Dedifferentiated amniotic fluid mesenchymal stem cell (primary cell): ENCODE measurements at regions not wholly inside any gene's neighbourhood (a gene's known extent, or its start where the extent isn't known, plus 50 kb on each side); places are given as distances from the start of the nearest gene placed in this dataset.

Experiments
- DNase-seq: peaks from one replicate; pipeline ENCODE4 v3.0.0-alpha.2; 2016; ENCODE audit errors: extremely low spot score

DNA sequence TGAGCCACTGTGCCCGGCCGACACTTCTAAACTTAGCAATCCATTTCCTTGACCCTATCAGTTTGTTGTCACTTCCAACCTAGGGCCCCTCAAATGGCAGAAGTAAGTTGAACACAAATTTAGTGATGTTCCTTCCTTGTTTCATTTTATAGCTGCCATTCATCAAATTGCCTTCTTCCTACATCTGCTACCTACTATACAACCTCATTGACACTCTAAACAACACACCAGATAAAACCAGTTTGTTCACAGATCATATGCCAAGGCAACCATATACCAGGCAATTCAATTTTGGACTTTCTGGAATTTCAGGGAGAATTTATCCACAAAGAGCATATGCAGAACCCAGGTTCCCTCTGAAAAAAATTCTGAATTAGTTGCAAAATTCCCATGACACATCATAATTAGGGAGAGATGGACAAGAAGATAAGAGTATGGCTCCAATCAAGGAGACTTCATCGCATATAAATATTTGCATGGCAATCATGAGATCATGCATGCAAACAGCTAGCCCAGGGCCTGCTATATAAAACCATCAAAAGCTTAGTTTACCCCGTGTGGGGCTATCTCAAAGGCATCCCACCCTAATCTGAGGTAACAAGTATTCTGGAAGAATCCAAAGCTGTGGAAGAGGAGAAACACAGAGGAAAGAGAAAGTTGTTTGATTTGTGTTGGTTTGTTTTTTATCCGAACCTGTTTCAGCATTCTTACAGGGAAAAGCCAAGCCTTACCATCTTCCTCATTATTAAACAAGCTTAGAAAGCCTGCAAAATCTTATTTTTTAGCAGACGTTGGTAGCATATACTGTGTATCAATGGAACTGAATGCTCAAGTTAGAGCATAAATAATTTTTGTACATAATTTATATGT is 132.8 kb upstream of the TNFAIP3 start:
- DNase-seq = no peak

DNA sequence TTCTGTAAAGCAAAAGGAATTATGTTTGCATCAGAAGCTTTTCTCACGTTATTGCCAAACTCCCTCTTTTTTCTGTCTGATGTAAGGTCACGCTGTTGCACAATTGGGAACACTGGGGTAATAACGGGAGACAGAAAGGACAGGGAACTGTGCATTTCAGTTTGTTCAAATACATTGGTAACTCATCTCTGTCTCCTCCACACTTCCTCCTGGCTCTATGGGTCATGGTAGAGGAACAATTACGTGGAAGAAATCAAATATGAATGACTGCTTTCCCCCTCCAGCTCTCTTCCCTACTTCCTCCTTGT is 132.2 kb upstream of the TNFAIP3 start:
- no peak for DNase-seq

DNA sequence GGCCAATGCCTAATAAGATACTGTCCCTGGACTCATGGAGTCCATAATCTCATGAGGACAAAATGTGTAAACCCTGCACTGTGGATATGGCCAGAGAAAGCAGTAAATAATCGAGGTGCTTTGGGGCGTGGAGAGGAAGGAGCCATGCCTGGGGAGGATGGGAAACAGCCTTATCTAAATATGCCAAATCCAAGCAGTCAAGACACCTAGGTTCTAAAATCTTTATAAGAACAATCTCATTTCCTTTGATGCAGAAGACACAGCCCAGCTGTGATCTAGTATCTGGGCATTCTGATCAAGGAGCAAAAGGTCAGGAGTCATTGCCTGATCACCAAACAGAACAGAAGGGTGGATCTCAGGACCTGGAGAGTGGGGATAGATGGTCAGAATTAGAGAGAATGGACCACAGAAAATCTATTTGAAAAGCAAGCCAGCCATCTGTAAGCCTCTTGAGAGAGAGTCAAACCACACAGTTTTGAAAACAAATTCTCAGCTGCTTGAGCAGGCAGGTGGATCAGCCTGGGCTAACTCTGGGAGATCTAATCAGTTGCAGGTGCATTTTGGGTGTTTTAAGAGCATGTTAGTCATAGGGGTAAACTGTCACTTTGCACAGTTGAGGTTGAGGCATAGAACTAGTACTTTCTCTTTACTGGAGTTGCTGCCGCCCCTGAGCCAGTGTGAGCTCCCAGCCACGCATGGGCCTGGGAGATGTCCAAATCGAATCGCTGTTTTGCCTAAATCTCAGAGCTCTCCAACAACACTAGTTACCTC is 130.8 kb upstream of the TNFAIP3 start:
- no peak for DNase-seq

GRCh38 chr6:137736911-137737310 is 130.1 kb upstream of the TNFAIP3 start:
- no peak for DNase-seq

DNA sequence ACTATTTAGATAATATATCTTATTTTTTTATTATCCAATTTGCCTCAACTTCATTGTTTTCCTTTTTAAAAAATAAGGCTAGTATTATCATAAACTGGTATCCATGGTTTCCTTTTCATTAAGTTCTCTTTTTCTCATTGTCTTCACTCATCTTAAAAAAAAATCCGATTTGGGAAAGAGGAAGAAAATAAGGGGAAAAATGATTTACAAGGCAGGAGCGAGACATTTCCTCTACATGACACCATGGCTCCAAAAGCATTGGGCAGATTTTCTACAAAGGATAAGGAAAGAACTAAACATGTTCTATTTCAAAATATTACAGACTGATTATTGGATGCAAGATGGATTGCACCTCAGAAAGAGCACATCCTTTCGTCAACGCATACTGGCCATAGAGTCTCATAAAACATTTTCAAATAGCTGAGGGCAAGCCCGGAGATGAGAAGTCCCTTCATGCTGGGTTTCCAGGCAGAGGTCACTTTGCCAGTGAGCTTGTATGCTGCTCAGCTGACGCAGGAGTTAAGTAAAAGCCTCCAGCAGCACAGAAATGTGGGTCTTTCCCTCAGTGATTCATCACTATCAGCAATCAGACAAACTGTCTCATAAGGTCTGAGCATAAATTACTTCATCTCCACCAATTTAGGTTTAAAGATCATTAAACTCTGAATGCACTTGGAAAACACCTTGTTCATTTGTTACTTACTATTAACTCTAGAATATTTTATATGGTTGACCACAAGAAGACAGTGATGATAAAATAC is 129.0 kb upstream of the TNFAIP3 start:
- no peak for DNase-seq

GRCh38 chr6:137738931-137739504 is 128.0 kb upstream of the TNFAIP3 start:
- DNase-seq = no peak

DNA sequence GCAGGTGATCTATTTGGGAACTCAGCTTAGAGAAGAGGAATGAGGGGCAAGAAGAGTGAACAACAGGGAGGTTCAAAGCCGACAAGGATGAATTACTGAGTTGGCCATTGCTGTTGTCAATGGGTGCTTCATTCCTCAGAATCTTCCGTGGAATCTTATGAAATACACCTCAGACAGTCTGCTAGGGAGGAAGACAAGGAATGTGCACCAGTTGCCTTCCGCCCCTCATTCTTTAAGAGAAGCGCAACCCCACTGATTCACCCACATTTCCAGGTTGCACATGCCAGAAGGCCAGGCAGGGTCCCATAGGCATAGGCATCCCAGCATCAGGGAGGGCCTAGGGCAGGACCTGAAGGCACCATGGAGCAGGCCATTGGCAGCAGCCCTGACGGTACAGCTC is 127.5 kb upstream of the TNFAIP3 start:
- no peak for DNase-seq

GRCh38 chr6:137740091-137740755 is 126.8 kb upstream of the TNFAIP3 start:
- no peak for DNase-seq

DNA sequence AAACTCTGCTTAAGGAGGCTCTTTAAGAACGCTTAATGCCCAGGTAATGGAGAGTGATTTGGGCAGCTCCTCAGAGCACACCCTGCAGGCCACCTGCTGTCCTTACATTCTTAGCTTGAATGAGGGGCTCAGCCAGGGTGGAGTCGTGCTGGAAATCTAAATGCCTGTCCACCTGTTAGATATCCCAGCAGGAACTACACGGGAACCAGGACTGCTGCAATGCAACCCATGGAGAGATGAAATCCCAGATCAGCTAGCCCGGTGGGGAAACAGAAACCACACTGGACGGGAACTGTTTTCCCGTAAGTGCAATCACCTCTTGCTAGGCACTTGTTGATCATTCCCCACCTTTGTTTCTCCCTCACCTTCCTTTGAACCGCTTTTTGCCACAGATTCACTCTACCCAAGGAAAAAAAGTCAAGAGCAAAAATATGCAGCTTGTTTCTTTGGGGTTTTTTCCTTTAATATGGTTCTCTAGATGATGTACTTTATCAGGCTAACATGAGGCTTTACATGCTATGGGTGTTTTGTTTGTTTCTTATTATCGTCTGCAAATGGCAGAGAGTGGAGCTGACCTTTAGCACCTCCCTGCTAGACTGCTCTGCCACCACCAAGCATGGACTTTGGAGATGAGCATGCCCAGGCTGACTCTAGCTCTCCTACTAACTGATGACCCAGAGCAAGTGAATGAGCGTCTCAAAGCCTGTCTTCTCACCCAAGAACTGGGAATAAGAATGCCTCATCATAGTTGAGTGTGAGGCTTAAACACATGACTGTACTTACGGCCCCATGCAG is 125.9 kb upstream of the TNFAIP3 start:
- no peak for DNase-seq

DNA sequence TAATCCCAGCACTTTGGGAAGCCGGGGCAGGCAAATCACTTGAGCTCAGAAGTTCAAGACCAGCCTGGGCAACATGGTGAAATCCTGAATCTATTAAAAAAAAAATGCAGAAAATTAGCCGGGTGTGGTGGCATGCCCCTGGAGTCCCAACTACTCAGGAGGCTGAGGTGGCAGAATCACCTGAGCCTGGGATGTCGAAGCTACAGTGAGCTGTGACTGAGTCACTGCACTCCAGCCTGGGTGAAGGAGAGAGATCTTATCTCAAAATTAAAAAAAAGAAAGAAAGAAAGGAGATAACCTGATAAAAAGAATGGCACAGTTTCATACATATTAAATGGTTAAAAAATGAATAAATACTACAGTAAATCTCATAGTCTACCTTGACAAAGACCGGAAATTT is 123.6 kb upstream of the TNFAIP3 start:
- no peak for DNase-seq

GRCh38 chr6:137744877-137745276 is 122.2 kb upstream of the TNFAIP3 start:
- no peak for DNase-seq

DNA sequence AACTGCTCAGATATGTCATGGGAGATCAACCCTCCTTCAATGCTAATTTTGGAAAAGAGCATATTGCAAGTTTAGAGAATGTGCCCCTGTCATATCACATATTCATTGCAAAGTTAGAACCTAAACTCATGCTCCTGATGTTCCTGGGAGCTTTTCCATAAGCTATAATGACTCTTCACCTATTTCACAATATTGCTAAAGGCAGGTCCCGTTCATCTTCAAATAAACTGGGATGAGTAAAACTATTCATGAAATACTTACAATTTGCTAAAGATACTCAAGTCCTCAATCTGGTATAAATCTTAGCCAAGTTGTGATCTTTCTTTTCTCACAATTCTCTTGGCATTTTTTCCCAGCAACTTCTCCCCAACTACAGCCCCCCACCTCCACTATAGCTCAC is 121.7 kb upstream of the TNFAIP3 start:
- no peak for DNase-seq

DNA sequence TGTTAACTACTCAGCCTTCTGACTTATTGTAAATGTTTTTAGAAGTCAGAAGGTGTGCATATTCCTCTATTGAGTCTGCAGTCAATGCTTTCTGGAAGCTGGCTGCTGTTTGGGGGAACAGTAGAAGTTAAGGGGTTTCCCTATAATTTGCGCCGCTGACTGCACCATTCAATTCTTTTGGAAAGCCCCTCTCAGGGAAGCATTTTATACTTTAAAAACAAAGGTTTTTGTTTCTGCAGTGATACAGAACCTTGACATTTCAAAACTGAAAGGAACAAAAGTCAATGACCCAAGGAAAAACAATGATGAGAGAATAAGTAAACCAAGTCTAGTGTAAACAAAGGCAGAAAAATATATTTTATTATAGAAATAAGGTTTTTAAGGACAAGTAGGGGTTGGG is 120.8 kb upstream of the TNFAIP3 start:
- no peak for DNase-seq

DNA sequence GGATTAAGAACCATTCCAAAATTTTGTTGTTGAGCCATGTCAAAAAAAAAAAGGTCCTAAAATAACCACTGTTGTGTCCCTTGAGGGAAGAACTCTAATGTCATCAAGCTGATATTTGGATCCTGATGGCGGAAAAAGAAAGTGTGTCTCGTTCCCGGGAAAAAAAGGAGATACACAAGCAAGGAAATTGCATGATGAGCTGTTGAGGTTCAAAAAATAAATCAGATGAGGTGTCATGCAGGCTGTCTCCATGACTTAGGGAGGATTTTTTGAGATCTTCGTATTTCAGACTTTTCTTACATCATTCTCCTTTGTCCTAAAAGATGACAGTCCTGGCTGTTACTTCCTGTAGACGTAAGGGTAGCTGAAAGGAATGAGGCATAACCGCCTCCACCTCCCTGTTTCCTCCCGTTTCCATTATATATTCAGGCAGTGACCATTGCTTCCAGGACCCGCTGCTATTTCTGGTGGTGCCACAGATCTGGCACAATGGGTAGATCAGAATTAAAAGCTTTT is 117.3 kb upstream of the TNFAIP3 start:
- no peak for DNase-seq

GRCh38 chr6:137750297-137750696 is 116.8 kb upstream of the TNFAIP3 start:
- no peak for DNase-seq

- no peak for DNase-seq
Measured at GRCh38 chr6:137751768-137752560, 115.1 kb upstream of the TNFAIP3 start.

DNA sequence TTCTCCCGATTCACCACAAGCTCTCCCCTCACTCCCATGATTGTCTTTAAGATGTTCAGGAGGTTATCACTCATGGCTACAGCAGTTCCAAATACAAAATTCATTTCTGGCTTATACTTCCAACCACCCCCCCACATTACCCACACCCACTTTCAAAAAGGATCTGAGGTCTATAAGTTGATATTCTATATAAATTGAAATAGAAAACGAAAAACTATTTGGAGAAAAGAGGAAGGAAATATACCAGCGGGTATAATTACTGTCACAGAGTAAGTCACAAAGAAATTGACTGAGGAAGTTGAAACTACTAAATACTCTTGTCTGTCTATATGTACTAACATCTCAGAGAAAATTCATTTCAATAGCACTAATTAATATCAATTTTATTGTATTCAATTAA is 112.7 kb upstream of the TNFAIP3 start:
- DNase-seq = no peak

GRCh38 chr6:137754866-137755265 is 112.2 kb upstream of the TNFAIP3 start:
- no peak for DNase-seq

GRCh38 chr6:137755284-137755683 is 111.8 kb upstream of the TNFAIP3 start:
- no peak for DNase-seq

GRCh38 chr6:137756788-137757187 is 110.3 kb upstream of the TNFAIP3 start:
- no peak for DNase-seq
